Epithelial cell of proximal tubule (primary cell): ENCODE measurements at regions not wholly inside any gene's neighbourhood (a gene's known extent, or its start where the extent isn't known, plus 50 kb on each side); places are given as distances from the start of the nearest gene placed in this dataset.

Source experiments
- DNase-seq: peaks from one replicate; pipeline ENCODE4 v3.0.0-alpha.2; 2011; ENCODE audit warnings: low read depth
- H3K4me3 ChIP-seq: 2 replicates; pipeline ENCODE4 v1.5.1; 2011; ENCODE audit warnings: low read depth, mild to moderate bottlenecking, low read length
- TF ChIP-seq, protein P1 (sequence below): conservative IDR thresholded peaks from 2 replicates; pipeline ENCODE4 v1.5.1; 2012; ENCODE audit warnings: low read depth, mild to moderate bottlenecking, low read length

- no peak for DNase-seq
- no peak overlapping the region for H3K4me3 ChIP-seq
- TF ChIP-seq, protein P1, sequence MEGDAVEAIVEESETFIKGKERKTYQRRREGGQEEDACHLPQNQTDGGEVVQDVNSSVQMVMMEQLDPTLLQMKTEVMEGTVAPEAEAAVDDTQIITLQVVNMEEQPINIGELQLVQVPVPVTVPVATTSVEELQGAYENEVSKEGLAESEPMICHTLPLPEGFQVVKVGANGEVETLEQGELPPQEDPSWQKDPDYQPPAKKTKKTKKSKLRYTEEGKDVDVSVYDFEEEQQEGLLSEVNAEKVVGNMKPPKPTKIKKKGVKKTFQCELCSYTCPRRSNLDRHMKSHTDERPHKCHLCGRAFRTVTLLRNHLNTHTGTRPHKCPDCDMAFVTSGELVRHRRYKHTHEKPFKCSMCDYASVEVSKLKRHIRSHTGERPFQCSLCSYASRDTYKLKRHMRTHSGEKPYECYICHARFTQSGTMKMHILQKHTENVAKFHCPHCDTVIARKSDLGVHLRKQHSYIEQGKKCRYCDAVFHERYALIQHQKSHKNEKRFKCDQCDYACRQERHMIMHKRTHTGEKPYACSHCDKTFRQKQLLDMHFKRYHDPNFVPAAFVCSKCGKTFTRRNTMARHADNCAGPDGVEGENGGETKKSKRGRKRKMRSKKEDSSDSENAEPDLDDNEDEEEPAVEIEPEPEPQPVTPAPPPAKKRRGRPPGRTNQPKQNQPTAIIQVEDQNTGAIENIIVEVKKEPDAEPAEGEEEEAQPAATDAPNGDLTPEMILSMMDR = no peak
These were observed 72.9 kb upstream of the CD44 start for GRCh38 chr11:35066030-35066429.

GRCh38 chr11:35066783-35067423 is 72.1 kb upstream of the CD44 start:
- H3K4me3 ChIP-seq = no peak overlapping the region
- TF ChIP-seq, protein P1 = no peak
- no peak for DNase-seq

GRCh38 chr11:35071722-35072121 is 67.2 kb upstream of the CD44 start:
- TF ChIP-seq, protein P1 = no peak
- no peak for DNase-seq

GRCh38 chr11:35073691-35074419 is 65.1 kb upstream of the CD44 start:
- DNase-seq = no peak
- TF ChIP-seq, protein P1 = no peak
- no peak overlapping the region for H3K4me3 ChIP-seq

More at GRCh38 chr11:35071722-35072121, 67.2 kb upstream of the CD44 start:
- H3K4me3 ChIP-seq = no peak overlapping the region

GRCh38 chr11:35076201-35077100 is 62.5 kb upstream of the CD44 start:
- TF ChIP-seq, protein P1 = no peak
- DNase-seq = no peak
- no peak overlapping the region for H3K4me3 ChIP-seq

- H3K4me3 ChIP-seq = no peak overlapping the region
- DNase-seq = peak; percentile 96
- TF ChIP-seq, protein P1 = no peak
These were observed 61.1 kb upstream of the CD44 start for GRCh38 chr11:35077709-35078469.
